Liver (tissue), 8 donors: ENCODE measurements at regions not wholly inside any gene's neighbourhood (a gene's known extent, or its start where the extent isn't known, plus 50 kb on each side); places are given as distances from the start of the nearest gene placed in this dataset.

Experiments used
- DNase-seq: peaks from one replicate; pipeline ENCODE4 v3.0.0-alpha.2; 2017; ENCODE audit warnings: low spot score
- H3K27ac ChIP-seq, 2 donors: one replicate each; pipeline ENCODE4 v1.7.0; 2013; ENCODE audit warnings: inconsistent platforms in 2 of 2, low read length in 2 of 2, control low read depth in 1 of 2, low read depth in 1 of 2, mild to moderate bottlenecking in 1 of 2
- H3K27me3 ChIP-seq, 4 donors: one replicate each; pipeline versions ENCODE4 v1.6.1 to v1.7.0; 2013; ENCODE audit warnings: low read length in 3 of 4, inconsistent platforms in 1 of 4, mild to moderate bottlenecking in 1 of 4, moderate library complexity in 1 of 4; ENCODE audit not compliant: control insufficient read depth in 4 of 4, insufficient read depth in 4 of 4
- H3K36me3 ChIP-seq, 4 donors: one replicate each; pipeline versions ENCODE4 v1.6.1 to v1.7.0; 2013; ENCODE audit warnings: low read length in 3 of 4, mild to moderate bottlenecking in 3 of 4, low read depth in 1 of 4, moderate library complexity in 1 of 4; ENCODE audit not compliant: control insufficient read depth in 4 of 4, insufficient read depth in 3 of 4
- H3K4me1 ChIP-seq, 4 donors: one replicate each; pipeline versions ENCODE4 v1.6.1 to v1.7.0; 2013; ENCODE audit warnings: low read length in 3 of 4, mild to moderate bottlenecking in 3 of 4, moderate library complexity in 1 of 4; ENCODE audit not compliant: control insufficient read depth in 4 of 4, insufficient read depth in 4 of 4
- H3K4me3 ChIP-seq, 3 donors: one replicate each; pipeline versions ENCODE4 v1.6.1 to v1.7.0; 2013; ENCODE audit warnings: low read length in 3 of 3, control low read depth in 1 of 3, low read depth in 1 of 3, mild to moderate bottlenecking in 1 of 3
- H3K9ac ChIP-seq, 2 donors: one replicate each; pipeline ENCODE4 v1.7.0; 2013; ENCODE audit warnings: low read length in 2 of 2, mild to moderate bottlenecking in 2 of 2, moderate library complexity in 2 of 2, control low read depth in 1 of 2, low read depth in 1 of 2
- H3K9me3 ChIP-seq, 4 donors: one replicate each; pipeline versions ENCODE4 v1.6.1 to v1.7.0; 2013; ENCODE audit warnings: low read length in 3 of 4; ENCODE audit not compliant: control insufficient read depth in 4 of 4
- EGR1 ChIP-seq, 2 donors: IDR thresholded peaks; 2 replicates each; pipeline ENCODE4 v1.6.1; 2016 to 2018; ENCODE audit warnings: antibody characterized with exemption in 2 of 2, low read depth in 2 of 2
- FOXA1 ChIP-seq: IDR thresholded peaks from 2 replicates; pipeline ENCODE4 v1.6.1; 2016; ENCODE audit warnings: antibody characterized with exemption
- FOXA2 ChIP-seq: IDR thresholded peaks from 2 replicates; pipeline ENCODE4 v1.6.1; 2016; ENCODE audit warnings: antibody characterized with exemption
- GABPA ChIP-seq, 2 donors: IDR thresholded peaks in 1 of 2; conservative IDR thresholded peaks in 1 of 2; 2 replicates each; pipeline ENCODE4 v1.6.1; 2016; ENCODE audit warnings: antibody characterized with exemption in 2 of 2, mild to moderate bottlenecking in 1 of 2, moderate library complexity in 1 of 2
- HNF4A ChIP-seq, 2 donors: conservative IDR thresholded peaks; 2 replicates each; pipeline ENCODE4 v1.6.1; 2016; ENCODE audit warnings: antibody characterized with exemption in 2 of 2, mild to moderate bottlenecking in 2 of 2
- HNF4G ChIP-seq: IDR thresholded peaks from 2 replicates; pipeline ENCODE4 v1.6.1; 2016; ENCODE audit warnings: antibody characterized with exemption
- RAD21 ChIP-seq, 2 donors: IDR thresholded peaks; 2 replicates each; pipeline ENCODE4 v1.6.1; 2016; ENCODE audit warnings: antibody characterized with exemption in 2 of 2, mild to moderate bottlenecking in 2 of 2
- RXRA ChIP-seq, 2 donors: IDR thresholded peaks; 2 replicates each; pipeline ENCODE4 v1.6.1; 2017 to 2018; ENCODE audit warnings: antibody characterized with exemption in 2 of 2, mild to moderate bottlenecking in 1 of 2
- SP1 ChIP-seq: IDR thresholded peaks from 2 replicates; pipeline ENCODE4 v1.6.1; 2018; ENCODE audit warnings: antibody characterized with exemption, mild to moderate bottlenecking
- TAF1 ChIP-seq: conservative IDR thresholded peaks from 2 replicates; pipeline ENCODE4 v1.6.1; 2016; ENCODE audit warnings: antibody characterized with exemption, mild to moderate bottlenecking
- YY1 ChIP-seq: IDR thresholded peaks from 2 replicates; pipeline ENCODE4 v1.6.1; 2016; ENCODE audit warnings: antibody characterized with exemption, mild to moderate bottlenecking
- WGBS: extraction: QIAGEN DNeasy Blood & Tissue Kit; methylation state at CpG from one replicate; pipeline ENCODE4 v1.1.7; 2013; 5-methylcytosine and 5-hydroxymethylcytosine counted together
- TF ChIP-seq, protein P1 (sequence below): IDR thresholded peaks from 2 replicates; pipeline ENCODE4 v1.6.1; 2016; ENCODE audit warnings: antibody characterized with exemption
- TF ChIP-seq, protein P2 (sequence below): IDR thresholded peaks from 2 replicates; pipeline ENCODE4 v1.6.1; 2016; ENCODE audit warnings: antibody characterized with exemption, mild to moderate bottlenecking
- TF ChIP-seq, protein P3 (sequence below): IDR thresholded peaks from 2 replicates; pipeline ENCODE4 v1.6.1; 2016; ENCODE audit warnings: antibody characterized with exemption
- TF ChIP-seq, protein P4 (sequence below): fragments of 150-350 bp; IDR thresholded peaks from 2 replicates; pipeline ENCODE4 v1.5.1; 2017; ENCODE audit warnings: improper control_type of control experiment, low read depth, low read length; ENCODE audit not compliant: missing input control
- donor health status: healthy.
- donor health status: healthy.
- donor health status: healthy.
- donor health status: healthy.
- donor health status: healthy.

DNA sequence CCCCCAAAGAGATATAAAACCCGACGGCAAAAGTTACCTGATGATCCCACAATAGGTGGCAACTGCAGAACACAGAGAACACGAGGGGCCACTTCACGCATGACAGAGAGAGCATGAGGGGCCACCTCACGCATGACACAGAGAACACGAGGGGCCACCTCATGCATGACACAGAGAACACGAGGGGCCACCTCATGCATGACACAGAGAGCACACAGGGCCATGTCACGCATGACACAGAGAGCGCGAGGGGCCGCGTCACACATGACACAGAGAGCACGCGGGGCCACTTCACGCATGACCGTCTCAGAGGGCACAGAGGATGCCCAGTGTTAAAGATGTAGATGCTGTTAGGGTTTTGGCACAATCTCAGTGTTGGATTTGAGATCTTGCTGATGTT is 1359.5 kb downstream of the TBC1D22A start:
- H3K9ac ChIP-seq, result no peak overlapping the region
- no peaks in the 10 kb centered on the region for H3K4me1 ChIP-seq
- H3K27ac ChIP-seq, result no peak overlapping the region
- DNase-seq, result no peak
- H3K36me3 ChIP-seq, result no peaks in the 10 kb centered on the region
- no peak overlapping the region for H3K4me3 ChIP-seq
- TF ChIP-seq HNF4A (conservative IDR thresholded peaks at IDR 0.05) (no peak), EGR1 (IDR thresholded peaks at IDR 0.05; ENCODE audit: low read depth in 2 of 2) (no peak), GABPA (IDR thresholded peaks at IDR 0.05 in 1 of 2, conservative IDR thresholded peaks at IDR 0.05 in 1 of 2) (no peak), RAD21 (IDR thresholded peaks at IDR 0.05) (no peak), FOXA1 (no peak), YY1 (no peak), HNF4G (no peak)
- TF ChIP-seq, protein P1, sequence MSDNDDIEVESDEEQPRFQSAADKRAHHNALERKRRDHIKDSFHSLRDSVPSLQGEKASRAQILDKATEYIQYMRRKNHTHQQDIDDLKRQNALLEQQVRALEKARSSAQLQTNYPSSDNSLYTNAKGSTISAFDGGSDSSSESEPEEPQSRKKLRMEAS, result no peak
- TF ChIP-seq, protein P2, sequence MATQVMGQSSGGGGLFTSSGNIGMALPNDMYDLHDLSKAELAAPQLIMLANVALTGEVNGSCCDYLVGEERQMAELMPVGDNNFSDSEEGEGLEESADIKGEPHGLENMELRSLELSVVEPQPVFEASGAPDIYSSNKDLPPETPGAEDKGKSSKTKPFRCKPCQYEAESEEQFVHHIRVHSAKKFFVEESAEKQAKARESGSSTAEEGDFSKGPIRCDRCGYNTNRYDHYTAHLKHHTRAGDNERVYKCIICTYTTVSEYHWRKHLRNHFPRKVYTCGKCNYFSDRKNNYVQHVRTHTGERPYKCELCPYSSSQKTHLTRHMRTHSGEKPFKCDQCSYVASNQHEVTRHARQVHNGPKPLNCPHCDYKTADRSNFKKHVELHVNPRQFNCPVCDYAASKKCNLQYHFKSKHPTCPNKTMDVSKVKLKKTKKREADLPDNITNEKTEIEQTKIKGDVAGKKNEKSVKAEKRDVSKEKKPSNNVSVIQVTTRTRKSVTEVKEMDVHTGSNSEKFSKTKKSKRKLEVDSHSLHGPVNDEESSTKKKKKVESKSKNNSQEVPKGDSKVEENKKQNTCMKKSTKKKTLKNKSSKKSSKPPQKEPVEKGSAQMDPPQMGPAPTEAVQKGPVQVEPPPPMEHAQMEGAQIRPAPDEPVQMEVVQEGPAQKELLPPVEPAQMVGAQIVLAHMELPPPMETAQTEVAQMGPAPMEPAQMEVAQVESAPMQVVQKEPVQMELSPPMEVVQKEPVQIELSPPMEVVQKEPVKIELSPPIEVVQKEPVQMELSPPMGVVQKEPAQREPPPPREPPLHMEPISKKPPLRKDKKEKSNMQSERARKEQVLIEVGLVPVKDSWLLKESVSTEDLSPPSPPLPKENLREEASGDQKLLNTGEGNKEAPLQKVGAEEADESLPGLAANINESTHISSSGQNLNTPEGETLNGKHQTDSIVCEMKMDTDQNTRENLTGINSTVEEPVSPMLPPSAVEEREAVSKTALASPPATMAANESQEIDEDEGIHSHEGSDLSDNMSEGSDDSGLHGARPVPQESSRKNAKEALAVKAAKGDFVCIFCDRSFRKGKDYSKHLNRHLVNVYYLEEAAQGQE, result no peak
- TF ChIP-seq, protein P3, sequence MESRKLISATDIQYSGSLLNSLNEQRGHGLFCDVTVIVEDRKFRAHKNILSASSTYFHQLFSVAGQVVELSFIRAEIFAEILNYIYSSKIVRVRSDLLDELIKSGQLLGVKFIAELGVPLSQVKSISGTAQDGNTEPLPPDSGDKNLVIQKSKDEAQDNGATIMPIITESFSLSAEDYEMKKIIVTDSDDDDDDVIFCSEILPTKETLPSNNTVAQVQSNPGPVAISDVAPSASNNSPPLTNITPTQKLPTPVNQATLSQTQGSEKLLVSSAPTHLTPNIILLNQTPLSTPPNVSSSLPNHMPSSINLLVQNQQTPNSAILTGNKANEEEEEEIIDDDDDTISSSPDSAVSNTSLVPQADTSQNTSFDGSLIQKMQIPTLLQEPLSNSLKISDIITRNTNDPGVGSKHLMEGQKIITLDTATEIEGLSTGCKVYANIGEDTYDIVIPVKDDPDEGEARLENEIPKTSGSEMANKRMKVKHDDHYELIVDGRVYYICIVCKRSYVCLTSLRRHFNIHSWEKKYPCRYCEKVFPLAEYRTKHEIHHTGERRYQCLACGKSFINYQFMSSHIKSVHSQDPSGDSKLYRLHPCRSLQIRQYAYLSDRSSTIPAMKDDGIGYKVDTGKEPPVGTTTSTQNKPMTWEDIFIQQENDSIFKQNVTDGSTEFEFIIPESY, result no peak
- WGBS, result 88% methylated on average over 16 of the region's 16 CpGs
- H3K27me3 ChIP-seq, result peaks cover 0 to 4% (median 0%) of the 10 kb centered on the region in 4 donors
- peaks cover 0 to 8% (median 1%) of the 10 kb centered on the region in 4 donors for H3K9me3 ChIP-seq

DNA sequence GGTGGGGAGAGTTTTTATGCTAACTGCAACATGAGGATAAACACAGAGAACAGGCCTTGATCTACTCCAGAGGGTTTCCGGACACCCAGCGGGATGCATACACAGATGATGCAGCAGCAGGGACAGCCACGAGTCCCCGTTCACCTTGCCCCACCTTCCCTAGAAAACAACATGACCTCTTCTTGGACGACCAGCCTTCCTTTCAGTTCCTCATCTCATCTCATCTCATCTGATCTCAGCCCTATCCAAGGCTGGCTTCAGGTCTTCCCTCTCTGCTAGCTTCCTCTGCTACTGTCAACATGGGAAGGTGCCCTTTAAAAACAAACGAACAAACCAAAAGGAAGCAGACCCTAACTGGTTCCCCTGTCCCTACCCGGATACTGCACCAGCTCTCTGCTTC is 1356.2 kb downstream of the TBC1D22A start:
- no peaks in the 10 kb centered on the region for H3K36me3 ChIP-seq
- TF ChIP-seq TAF1 (no peak), FOXA2 (no peak), SP1 (no peak), GABPA (IDR thresholded peaks at IDR 0.05 in 1 of 2, conservative IDR thresholded peaks at IDR 0.05 in 1 of 2) (no peak), YY1 (no peak), RXRA (IDR thresholded peaks at IDR 0.05) (no peak), EGR1 (IDR thresholded peaks at IDR 0.05; ENCODE audit: low read depth in 2 of 2) (no peak), HNF4A (conservative IDR thresholded peaks at IDR 0.05) (no peak)
- TF ChIP-seq, protein P4, sequence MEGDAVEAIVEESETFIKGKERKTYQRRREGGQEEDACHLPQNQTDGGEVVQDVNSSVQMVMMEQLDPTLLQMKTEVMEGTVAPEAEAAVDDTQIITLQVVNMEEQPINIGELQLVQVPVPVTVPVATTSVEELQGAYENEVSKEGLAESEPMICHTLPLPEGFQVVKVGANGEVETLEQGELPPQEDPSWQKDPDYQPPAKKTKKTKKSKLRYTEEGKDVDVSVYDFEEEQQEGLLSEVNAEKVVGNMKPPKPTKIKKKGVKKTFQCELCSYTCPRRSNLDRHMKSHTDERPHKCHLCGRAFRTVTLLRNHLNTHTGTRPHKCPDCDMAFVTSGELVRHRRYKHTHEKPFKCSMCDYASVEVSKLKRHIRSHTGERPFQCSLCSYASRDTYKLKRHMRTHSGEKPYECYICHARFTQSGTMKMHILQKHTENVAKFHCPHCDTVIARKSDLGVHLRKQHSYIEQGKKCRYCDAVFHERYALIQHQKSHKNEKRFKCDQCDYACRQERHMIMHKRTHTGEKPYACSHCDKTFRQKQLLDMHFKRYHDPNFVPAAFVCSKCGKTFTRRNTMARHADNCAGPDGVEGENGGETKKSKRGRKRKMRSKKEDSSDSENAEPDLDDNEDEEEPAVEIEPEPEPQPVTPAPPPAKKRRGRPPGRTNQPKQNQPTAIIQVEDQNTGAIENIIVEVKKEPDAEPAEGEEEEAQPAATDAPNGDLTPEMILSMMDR, result no peak
- TF ChIP-seq, protein P1, result no peak
- no peak overlapping the region for H3K27ac ChIP-seq
- no peak overlapping the region for H3K9ac ChIP-seq
- 63% methylated on average over 7 of the region's 7 CpGs for WGBS
- no peaks in the 10 kb centered on the region for H3K4me1 ChIP-seq
- H3K27me3 ChIP-seq, result peaks cover 0 to 3% (median 0%) of the 10 kb centered on the region in 4 donors
- H3K9me3 ChIP-seq, result peaks cover 0 to 8% (median 1%) of the 10 kb centered on the region in 4 donors
- no peak for DNase-seq
- no peak overlapping the region for H3K4me3 ChIP-seq
